ENCODE measurements at regions not wholly inside any gene's neighbourhood (a gene's known extent, or its start where the extent isn't known, plus 50 kb on each side); places are given as distances from the start of the nearest gene placed in this dataset.
"Not testable (repeated sequence)": the region's sequence is repeated elsewhere in the genome, so short reads cannot be mapped to it uniquely, and the experiment has no call there.

GRCh38 chr5:153939101-153939500, 99.6 kb downstream of the FAM114A2 start:
- no peak for DNase-seq (ENCODE audit: low read depth)
- no peak overlapping the region for H3K4me3 ChIP-seq (ENCODE audit: low read depth, low read length)
- TF ChIP-seq CTCF (IDR thresholded peaks at IDR 0.05; ENCODE audit: insufficient read depth, low read length): no peak

GRCh38 chr5:153938191-153938842, 100.4 kb downstream of the FAM114A2 start:
- H3K4me3 ChIP-seq (ENCODE audit: low read depth, low read length): no peak overlapping the region
- TF ChIP-seq CTCF (IDR thresholded peaks at IDR 0.05; ENCODE audit: insufficient read depth, low read length): no peak
- no peak for DNase-seq (ENCODE audit: low read depth)

- no peak overlapping the region for H3K4me3 ChIP-seq (ENCODE audit: low read depth, low read length)
- DNase-seq (ENCODE audit: low read depth): no peak
- no peak for TF ChIP-seq CTCF (IDR thresholded peaks at IDR 0.05; ENCODE audit: insufficient read depth, low read length)
These were observed 101.0 kb downstream of the FAM114A2 start for GRCh38 chr5:153937661-153938060.

GRCh38 chr5:153935151-153935550, 103.6 kb downstream of the FAM114A2 start:
- not testable (repeated sequence) for DNase-seq (ENCODE audit: low read depth); H3K4me3 ChIP-seq (ENCODE audit: low read depth, low read length)

- no peak for DNase-seq (ENCODE audit: low read depth)
- H3K4me3 ChIP-seq (ENCODE audit: low read depth, low read length): no peak overlapping the region
- no peak for TF ChIP-seq CTCF (IDR thresholded peaks at IDR 0.05; ENCODE audit: insufficient read depth, low read length)
These were observed 112.5 kb downstream of the FAM114A2 start for GRCh38 chr5:153926201-153926600.

DNA sequence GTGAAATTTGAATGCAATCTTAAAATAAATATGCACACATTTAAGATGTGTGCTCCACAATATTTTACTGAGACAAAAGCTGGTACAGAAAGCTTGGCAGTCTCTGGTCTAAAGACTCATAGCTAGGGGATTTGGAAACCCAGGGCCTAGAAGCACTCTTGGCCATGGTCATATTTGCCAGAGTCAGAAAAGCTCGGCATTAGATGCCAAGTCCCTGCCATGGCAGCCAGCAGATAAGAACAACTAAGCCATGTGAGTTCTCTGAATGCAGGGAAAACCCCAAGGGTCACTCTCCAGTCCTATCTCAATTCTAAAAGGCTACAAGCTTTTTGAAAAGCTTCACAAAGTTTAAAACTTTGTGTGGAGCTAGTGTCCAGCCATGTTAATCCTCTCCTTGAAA, 119.5 kb downstream of the FAM114A2 start:
- no peak overlapping the region for H3K4me3 ChIP-seq (ENCODE audit: low read depth, low read length)
- TF ChIP-seq CTCF (IDR thresholded peaks at IDR 0.05; ENCODE audit: insufficient read depth, low read length): no peak
- no peak for DNase-seq (ENCODE audit: low read depth)

DNA sequence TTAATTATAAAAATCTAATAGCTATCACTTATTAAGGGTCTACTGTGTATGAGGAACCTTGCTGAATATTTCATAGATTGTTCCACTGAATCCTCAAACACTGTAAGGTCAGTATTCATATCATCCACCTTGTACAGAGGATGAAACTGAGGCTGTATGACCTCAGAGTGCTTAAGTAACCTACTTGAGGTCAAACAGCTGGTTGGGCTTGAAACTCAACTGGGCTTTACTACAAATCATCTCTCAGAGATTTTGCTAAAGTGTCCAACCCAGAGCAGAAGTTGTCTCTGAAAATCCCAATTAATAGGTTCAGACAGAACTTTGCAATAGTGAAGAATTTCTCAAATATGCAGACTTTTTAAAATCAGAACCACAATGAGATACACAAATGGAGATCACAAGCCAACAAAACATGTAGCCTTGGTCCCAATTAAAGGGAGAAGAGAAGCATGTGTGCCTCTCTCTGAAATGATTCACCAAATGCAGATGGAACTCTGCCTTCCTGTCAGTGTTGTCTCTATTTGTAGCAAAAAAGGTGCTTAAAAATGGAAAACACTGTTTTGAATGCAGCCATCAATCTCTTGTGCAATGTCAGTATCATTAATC, 131.4 kb downstream of the FAM114A2 start:
- no peak for TF ChIP-seq CTCF (IDR thresholded peaks at IDR 0.05; ENCODE audit: insufficient read depth, low read length)
- no peak overlapping the region for H3K4me3 ChIP-seq (ENCODE audit: low read depth, low read length)
- DNase-seq (ENCODE audit: low read depth): no peak

Measured in fibroblast of the aortic adventitia (primary cell).